Myocyte (in vitro differentiated cells): ENCODE measurements at regions not wholly inside any gene's neighbourhood (a gene's known extent, or its start where the extent isn't known, plus 50 kb on each side); places are given as distances from the start of the nearest gene placed in this dataset.

ENCODE experiments used
- DNase-seq: peaks from one replicate; pipeline ENCODE4 v3.0.0-alpha.2; 2012; ENCODE audit warnings: low read depth

DNA sequence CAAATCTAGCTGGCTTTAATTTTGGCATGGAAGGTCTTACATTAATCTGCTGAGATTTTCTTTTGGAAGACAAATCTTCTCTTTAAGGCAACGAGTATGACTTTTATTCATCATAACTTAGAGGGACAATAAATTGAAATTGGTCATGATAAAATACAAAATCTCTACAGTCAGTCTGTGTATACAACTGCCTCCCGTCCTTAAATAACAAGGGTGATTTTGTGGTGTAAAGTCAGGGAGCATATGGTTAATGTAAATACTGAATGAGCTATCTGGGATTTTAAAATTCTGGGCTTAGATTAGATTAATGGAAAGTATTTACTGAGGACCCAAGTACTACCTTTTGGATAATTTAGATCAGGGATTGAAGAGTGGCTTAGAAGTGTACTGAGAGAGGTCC lies 328.4 kb upstream of the HAND2 start:
- DNase-seq = no peak

DNA sequence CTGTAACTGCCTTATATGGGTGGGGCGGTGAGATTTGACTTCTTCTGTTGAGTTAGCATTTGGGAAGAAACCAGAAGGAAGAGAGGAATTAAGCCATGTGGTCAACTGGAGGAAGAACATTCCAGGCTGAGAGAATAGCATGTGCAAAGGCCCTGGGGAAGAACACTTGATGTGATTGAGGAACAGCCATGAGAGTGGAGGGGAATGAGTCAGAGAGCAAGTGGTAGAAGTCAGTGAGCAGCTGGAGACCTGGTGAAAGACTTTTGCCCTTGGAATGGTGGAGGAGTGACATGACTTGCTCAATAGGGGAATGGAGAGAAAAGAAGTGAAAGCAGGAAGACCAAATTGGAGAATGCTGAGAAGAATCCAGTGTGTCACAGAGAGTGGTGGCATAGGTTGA lies 327.8 kb upstream of the HAND2 start:
- DNase-seq = peak; percentile 5

DNA sequence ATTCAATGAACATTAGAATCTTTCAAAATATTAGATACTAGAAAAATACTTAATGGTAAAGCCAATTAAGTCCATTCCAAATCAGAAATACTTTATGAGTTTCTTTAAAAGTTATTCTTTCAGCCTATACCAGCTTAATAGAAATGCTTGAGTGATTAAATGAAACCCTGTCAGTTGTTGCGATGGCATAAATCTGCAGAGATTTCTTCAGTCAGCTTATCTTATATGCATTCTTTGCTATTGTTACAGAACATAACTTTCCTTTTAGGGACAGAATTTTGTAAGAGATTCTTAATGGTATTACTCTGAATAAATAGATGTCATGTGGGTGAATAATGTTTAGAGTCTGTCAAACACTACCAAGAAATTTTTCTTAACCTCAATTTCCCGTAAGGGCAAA lies 325.0 kb upstream of the HAND2 start:
- no peak for DNase-seq

DNA sequence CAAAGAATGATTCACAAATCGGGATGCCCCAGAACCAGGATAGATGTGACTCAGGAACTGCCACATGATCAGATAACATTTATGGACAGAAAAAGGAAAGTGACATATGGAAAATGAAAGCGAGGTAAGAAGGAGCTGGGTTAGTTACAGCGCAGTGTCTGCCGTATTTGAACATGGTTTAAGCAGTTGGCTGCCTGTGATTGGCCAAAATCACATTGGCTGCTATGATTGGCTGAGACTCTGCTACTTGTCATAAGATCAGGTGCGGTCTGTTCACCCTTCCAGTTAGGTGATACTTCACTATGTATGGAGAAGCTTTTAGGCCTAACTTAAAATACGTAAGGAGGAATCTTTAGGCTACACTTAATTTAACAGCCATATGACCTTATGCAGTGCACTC lies 322.7 kb upstream of the HAND2 start:
- no peak for DNase-seq

DNA sequence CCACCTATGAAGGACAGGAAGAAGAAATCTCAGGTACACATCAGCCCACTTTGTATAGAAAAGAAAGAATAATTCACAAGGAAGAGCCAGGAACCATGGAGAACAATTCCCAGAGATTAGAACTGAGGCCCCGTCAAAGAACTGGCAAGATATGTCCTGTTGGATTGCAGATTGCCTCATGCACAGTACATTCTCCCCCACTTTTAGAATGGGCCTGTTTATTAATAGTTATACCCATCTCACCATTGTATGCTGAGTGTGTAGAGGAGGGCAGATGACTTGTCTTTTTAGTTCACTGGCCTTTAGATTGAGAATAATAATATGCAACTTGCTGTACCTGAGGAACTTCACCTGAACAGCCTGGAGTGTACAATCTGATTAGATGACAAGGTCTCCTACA lies 315.6 kb upstream of the HAND2 start:
- no peak for DNase-seq

DNA sequence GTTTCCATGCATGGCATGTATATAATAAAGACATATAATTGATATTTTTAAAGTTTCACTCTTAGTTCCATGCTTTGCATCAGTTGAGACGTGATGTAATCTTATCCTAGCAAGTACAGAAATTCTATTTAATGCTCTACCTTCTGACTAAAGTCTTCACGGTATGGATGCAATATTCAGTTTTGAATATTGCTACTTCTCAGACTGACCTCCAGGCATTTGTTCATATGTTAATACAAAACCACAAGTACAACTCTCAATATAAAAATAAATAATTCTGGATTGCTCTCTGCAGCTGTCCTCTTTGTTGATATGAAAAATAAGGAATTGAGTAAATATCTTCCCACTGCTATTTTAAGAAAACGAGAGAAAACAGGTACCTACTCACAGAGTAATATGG lies 309.8 kb upstream of the HAND2 start:
- DNase-seq = no peak

DNA sequence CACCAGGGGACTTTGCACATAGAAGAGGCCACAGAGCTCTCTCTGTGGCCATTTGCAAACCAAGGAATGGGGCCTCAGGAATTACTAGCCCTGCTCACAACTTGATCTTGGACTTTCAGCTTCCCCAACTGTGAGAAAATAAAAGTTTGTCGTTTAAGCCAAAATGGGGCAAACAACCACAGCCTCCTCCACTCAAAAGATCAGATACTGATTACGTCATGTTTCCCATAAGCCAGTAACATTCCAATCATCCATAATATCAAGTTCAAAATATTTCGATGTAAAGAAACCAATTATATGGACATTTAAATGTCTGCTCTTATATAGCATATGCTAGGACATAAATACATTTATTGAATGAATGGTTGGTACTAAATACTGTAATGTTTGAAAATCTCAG lies 307.5 kb upstream of the HAND2 start:
- no peak for DNase-seq

DNA sequence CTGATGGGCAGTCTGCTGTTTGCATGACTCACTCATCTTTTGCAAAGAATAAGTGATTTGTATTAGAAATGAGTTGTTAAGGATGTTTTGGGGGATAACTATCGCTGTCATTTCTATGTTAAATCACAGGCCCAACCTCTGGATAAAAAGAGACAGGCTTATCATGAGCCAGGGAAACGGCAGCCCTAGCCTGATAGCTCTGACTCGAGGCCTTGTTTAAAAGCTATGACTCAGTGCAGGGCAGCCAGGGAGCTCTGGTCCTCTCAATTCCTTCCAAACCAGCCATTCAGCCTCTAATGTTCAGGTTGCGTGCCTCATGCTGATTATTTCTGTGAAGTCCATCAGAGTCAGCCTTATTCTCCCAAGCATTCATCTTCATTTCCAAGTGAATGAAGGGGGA lies 305.9 kb upstream of the HAND2 start:
- peak; percentile 37 for DNase-seq

DNA sequence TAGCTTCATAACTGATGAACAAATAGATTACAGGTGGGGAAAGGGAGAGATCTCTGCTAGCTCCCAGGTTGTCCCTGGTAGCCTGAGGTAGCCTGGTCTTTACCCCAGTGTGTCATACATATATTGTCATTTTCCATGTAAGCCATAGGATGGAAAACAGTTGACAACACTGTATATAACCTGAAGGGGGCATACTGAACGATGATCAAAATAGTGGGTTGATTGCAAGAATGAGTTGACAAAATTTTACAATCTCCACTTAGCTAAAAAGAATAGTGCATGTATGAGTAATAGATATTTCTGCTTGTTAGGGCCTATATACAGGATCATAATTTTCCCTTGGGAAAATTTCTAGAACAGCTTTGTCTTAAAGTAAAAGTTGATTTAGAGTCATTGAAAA lies 304.1 kb upstream of the HAND2 start:
- no peak for DNase-seq

DNA sequence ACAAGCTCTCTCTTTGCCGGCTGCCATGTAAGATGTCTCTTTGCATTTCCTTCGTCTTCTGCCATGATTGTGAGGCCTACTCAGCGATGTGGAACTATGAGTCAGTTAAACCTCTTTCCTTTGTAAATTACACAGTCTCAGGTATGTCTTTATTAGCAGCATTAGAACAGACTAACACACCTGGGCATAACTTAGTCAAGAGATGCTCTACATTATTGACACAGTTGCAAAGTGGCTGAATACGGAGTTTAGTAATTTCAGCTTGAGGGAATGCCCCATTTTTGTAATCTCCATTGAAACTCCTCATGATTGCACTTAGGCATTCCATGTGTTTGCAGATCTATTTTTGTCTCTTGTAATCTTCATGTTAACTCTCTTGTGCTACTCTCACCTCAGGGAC lies 299.5 kb upstream of the HAND2 start:
- no peak for DNase-seq

DNA sequence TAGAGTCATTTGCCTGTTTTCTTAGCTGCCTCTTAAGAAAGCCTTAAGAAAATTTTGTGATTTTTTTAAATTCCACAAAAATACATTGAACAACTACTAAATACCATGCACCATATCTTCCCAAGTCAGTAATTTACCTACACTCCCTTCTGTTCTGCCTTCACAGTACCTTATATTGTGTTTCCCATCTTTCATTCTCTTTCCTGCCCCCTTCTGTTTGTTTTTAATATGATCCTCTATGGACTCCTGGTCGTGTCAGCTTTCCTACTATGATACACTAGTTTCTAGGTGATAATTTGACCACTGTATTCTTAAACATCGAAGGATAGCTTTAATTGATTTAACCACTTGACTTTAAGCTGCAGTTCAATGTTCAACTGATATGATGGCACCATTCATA lies 297.7 kb upstream of the HAND2 start:
- DNase-seq = peak; percentile 6

DNA sequence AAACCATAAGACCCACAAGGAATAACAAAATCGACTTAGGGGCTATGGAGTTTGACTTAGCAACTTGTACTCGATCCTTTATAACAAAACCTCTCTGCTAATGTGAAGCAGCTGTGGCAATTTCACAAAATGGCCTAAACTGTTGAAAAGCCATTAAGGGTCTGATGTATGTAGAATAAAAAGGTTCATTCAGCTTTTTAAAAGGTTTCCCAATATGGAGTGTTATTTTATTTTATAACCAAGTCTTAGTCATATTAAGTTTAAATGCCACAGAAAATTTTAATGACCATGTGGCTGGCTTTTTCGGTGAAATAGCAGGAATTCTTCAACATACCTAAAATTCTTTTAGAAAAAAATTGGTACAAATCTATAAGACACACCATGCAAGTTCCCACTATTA lies 291.8 kb upstream of the HAND2 start:
- DNase-seq = no peak

DNA sequence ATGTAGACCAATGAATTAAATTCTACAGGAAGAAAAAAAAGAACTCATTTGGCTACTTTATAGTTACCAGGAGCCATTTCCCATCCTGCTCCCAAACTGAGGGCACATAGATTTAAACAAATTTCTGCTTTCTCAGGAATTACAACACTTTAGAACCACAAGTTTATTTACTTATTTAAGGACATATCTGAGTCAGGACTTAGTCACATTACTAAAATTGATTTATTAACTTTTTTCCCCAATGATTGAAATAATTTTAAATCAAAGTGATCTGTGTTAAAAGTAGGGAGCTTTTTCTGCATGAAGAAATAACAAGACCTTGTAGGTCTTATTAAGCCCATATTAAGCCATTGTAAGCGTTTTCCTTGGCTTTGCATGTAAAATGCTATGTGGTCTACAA lies 291.0 kb upstream of the HAND2 start:
- DNase-seq = no peak

DNA sequence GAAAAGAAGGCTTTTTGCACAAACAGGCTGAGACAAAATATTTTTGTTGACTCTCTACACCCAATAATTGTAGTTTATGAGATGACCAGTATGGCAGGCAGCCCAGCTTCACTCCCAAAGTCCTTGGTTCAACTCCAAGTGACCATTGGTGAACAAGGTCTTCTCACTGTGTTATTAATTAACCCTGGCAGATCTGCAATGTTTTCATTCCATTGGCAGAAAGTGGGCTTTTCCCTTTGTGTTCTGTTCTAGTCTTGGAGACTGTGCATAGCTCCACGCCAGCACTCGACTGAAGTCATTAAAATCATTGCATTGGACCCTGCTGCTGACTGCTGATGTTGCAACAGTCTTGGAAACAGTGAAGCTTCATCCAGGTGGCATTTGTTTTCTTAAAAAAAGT lies 277.3 kb upstream of the HAND2 start:
- DNase-seq = no peak

DNA sequence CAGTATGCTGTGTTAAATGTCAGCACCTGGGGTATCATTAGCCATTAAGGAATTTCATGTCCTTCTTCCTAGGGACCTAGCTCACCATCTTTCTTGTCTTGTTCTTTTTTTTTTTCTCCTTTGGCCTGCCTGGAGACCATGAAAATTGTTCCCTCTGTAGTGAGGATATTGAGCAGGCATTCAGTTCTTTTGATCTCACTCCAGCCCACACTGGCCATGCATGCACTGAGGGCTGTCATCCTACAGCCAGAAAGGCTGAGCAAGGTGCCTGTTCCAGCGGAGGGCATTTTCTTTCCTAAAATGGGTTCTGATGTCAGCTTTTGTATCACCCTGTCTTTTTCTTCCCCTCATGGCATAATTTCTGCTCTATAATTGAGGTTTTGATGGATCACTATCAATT lies 275.9 kb upstream of the HAND2 start:
- DNase-seq = no peak

DNA sequence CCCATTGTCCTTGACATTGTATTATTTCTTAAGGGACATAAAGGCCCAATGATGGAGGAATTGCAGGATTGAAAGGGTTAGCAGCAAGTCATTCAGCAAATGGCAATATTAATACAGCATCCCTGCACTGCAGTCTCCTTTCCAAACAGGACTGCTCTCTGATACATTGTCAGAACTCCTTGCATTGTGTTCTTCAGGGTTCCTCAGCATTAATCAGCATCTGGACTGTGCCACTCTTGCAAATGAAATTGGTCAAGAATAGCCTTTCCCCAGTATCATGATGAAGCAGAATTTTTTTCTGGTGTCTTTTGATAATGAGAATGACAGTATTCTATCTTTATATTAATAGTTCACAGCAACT lies 272.6 kb upstream of the HAND2 start:
- DNase-seq = no peak

DNA sequence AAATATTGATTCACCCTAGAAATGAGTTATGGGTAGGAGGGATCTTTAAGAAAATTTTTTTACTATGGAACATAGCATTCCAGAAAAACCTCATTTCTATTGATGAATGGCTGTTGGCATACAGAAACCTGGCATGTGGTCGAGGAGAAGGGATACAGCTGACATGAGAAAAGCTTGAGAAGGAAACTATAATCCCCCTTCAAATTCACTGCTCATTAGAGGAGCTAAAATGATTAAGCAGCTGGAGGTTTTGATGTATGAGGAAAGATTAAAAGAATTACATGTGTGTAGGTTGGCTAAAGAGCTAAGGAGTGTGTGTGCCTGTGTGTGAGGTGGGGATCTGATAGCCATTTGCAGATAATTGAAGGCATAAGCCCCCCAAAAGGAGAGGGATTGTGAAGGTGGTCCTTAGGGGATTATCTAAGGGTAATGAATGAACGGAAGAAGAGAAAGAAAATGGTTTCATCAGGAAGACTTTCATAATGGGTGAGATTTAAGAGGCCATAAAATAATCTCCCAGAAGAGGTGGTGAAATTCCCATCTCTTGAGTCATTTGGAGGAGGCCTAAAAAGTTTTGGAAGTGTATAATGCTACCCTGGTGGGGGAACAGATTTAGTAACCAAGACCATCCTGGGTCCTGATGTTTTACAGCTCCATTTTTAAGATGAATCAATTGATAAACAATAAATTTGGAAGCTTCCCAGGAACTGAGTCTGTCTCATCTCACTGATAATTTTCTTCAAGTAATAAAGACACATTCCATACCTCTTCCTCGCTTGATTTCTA lies 272.0 kb upstream of the HAND2 start:
- DNase-seq = no peak

DNA sequence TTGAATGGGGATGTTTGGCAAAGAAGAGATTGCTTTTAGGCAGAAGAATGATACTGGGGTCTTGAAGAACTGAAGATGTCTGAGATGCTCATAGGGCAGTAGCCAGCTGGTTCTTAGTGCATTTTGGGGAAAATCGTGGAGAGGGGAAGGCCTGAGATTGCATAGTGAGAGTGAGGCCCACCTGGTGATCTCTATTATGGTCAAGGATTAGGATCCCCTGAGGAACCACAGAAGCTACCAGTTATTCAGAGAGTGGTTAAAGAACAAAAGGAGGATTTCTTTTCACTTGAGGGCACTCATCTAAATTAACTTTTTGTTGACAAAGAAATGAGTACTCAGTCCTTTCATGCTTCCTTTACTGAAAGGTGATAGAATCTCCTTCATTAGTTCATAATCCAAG lies 271.3 kb upstream of the HAND2 start:
- DNase-seq = no peak

DNA sequence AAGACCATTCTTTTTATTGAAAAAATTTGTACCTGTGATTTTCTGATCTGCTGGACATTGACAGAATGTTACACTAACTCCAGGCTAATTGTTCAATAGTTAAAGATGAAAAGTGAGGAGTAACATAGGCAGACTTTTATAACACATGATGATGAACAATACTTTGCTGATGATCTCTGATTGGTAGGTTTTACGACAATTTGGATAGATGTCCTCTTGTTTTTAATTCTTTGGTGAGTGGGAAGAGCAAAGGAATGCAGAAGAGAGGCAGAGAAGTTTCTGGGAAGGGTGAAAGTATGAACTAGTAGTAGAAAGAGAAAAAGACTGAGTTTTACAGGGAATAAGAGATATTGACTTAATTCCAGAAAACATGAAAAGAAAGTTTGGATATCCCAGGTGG lies 267.3 kb upstream of the HAND2 start:
- DNase-seq = no peak

DNA sequence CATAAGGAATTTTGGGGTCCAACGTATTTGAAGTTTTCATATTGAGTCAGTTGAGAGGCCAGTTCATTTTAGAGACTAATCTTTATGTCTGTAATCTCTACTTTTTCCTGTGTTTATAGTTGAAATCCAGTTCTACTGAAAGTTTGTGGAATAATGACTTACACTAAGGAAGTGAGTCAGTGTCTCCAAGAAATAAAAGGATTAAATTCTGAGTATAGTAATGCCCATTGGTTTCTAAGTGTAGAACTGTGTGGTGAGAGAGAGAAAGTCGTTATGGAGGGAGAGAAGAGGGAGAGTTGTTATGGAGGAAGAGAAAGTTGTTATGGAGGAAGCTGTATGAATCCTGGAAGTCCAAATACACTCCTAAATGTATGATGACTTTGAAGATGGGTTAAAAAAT lies 264.6 kb upstream of the HAND2 start:
- DNase-seq = peak; percentile 12

DNA sequence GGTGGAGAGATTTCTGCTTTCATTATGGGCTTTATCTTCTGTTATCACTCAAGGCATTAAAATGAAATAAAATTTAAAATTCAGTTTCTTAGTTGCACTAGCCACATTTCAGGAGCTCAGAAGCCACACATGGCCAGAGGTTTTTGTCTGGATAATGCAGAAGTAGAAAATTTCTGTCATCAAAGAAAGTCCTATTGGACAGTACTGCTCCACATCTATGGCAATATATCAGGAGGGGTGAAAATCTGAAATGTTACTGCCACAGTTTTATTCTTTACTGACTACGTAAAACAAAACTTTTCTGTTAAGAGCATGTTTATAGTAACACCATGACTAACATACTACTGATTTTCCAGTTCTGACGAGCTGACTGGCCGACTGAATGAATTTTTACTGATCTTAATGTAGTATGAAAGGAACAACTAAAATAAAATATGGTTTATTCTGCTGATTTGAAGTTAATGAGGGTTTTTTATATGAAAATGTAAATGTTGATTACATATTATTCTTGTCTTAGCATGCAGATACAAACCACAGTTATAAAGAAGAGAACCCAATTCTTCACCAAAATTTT lies 264.0 kb upstream of the HAND2 start:
- DNase-seq = no peak

DNA sequence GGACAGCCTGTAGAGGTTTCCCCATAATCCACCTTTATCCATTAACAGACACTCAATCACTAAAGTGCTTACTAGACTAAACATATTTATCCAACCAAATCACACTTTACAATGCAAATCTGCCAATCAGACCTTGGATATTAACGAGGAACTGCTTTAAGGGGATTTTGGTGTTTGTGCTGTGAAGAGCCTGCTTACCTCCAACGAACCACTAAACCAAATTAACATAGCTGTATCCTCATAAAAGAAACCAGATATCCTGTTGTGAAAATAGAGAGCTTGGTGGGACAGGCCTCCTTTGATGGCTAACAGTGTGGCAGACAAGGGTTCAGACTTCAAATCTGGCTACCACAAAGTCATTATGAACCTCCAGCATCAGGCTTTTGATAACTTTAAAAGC lies 252.6 kb upstream of the HAND2 start:
- no peak for DNase-seq

DNA sequence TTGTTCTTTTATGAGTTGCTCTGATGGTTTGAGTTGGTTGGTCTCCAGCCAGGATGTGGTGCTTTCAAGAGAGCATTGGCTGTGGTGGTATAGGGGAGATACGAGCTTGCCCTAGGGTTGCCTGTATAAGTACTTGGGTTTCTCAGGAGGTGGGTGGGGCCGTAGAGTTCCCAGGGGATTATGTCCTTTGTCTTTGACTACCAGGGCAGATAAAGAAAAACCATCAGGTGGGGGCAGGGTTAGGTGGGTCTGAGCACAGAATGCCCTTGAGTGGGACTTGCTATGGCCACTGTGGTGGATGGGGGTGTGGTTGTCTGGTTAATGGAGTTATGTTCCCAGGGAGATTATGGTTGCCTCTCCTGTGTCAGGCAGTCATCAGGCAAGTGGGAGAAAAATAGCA lies 247.9 kb upstream of the HAND2 start:
- no peak for DNase-seq

DNA sequence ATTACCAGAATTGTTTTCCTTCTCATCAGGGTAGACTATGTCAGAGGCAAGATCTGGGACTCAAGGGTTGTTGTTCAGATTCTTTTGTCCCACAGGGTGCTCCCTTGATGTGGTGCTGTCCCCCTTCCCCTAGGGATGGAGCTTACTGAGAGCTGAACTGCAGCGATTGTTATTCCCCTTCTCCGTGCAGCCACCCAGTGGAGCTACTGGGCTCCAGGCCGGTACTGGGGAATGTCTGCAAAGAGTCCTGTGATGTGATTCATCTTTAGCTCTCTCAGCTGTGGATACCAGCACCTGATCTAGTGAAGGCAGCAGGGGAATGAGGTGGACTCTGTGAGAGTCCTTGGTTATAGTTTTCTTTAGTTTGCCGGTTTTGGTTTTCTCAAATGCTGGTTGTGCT lies 247.4 kb upstream of the HAND2 start:
- DNase-seq = no peak
